Kidney (tissue), 13 donors: ENCODE measurements at regions not wholly inside any gene's neighbourhood (a gene's known extent, or its start where the extent isn't known, plus 50 kb on each side); places are given as distances from the start of the nearest gene placed in this dataset.

Experiments
- DNase-seq, 5 donors: peaks; one replicate each; pipeline ENCODE4 v3.0.0-alpha.2; 2013 to 2020
- FAIRE-seq: peaks from 2 replicates; lab custom pipeline; 2012; peaks lifted over from hg19 to GRCh38; lab: Jason Lieb, UNC
- H3K27ac ChIP-seq, 2 donors: one replicate each; pipeline ENCODE4 v1.7.0; 2013; ENCODE audit warnings: low read depth in 2 of 2, low read length in 2 of 2, inconsistent platforms in 1 of 2
- H3K27me3 ChIP-seq: one replicate; pipeline ENCODE4 v1.7.1; 2013; ENCODE audit warnings: low read length, inconsistent platforms; ENCODE audit not compliant: control insufficient read depth, insufficient read depth
- H3K36me3 ChIP-seq, 3 donors: one replicate each; pipeline versions ENCODE4 v1.7.0 to v1.7.1; 2013; ENCODE audit warnings: low read length in 3 of 3, control low read depth in 1 of 3, inconsistent platforms in 1 of 3; ENCODE audit not compliant: insufficient read depth in 3 of 3, control insufficient read depth in 2 of 3
- H3K4me1 ChIP-seq, 3 donors: one replicate each; pipeline versions ENCODE4 v1.7.0 to v1.7.1; 2013; ENCODE audit warnings: low read length in 3 of 3, inconsistent platforms in 1 of 3, low read depth in 1 of 3; ENCODE audit not compliant: control insufficient read depth in 2 of 3, insufficient read depth in 2 of 3
- H3K4me3 ChIP-seq, 3 donors: one replicate each; pipeline versions ENCODE4 v1.7.0 to v1.8.1; 2013; ENCODE audit warnings: low read length in 3 of 3, control low read depth in 1 of 3, inconsistent platforms in 1 of 3
- H3K9ac ChIP-seq, 3 donors: one replicate each; pipeline versions ENCODE4 v1.7.0 to v1.7.1; 2013; ENCODE audit warnings: low read length in 3 of 3, control low read depth in 1 of 3, inconsistent platforms in 1 of 3
- H3K9me3 ChIP-seq, 3 donors: one replicate each; pipeline versions ENCODE4 v1.7.0 to v1.7.1; 2013; ENCODE audit warnings: low read length in 3 of 3, control low read depth in 1 of 3, inconsistent platforms in 1 of 3; ENCODE audit not compliant: control insufficient read depth in 2 of 3, insufficient read depth in 1 of 3
- CTCF ChIP-seq: IDR thresholded peaks from 3 replicates; pipeline ENCODE4 v1.5.1; 2012; ENCODE audit warnings: mild to moderate bottlenecking, moderate library complexity, borderline replicate concordance; ENCODE audit not compliant: insufficient read depth; ENCODE audit errors: extremely low read depth
- intact Hi-C: fragments of 100-400 bp; cut with DNase I; formaldehyde crosslinking; loops from one replicate; pipeline ENCODE4 v1.11.1; 2022
- donor health status: control.
- donor health status: control.
- donor health status: control.
- donor health status: control.
- donor health status: control.
- donor health status: DM: yes; HTN: yes; CAD: no.
- donor health status: Normal renal cell carcinoma (clear cell type).

DNA sequence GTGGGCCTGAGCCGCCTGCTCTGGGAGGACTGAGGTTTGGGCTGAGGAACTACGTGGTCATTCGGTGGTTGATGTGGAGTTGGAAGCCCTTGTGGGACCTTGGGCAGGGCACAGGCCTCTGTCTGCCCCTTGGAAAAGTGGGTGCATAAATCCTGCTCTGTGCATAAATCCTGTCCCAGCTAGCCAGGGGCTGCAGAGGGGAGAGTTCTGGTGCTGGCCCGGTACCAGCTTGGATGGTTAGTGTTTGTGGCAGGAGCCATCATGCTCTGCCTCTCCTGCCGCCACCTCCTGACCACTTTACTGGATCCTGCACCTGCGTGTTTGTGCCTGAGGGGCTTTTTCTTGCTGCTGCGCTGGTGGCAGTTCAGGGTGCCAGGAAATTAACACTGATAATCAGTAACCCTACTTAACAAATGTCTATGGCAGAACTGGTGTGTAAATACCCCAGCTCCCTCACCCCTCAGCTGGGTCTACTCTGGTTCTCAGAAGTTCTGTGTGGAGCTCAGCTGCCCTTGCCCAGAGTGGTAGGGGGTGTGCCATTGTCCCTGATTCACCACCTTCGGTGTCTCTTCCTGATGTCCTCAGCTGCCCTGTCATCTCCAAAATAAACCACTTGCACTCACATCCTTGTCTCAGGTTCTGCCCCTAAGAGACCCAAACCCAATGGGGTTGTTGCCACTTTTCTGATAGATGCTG, 156.8 kb downstream of the GLI2 start:
- intact Hi-C loops = no loop called here
- H3K27ac ChIP-seq = no peak overlapping the region
- H3K36me3 ChIP-seq = no peaks in the 10 kb centered on the region
- DNase-seq (no peak), FAIRE-seq (no peak)
- H3K27me3 ChIP-seq = no peaks in the 10 kb centered on the region
- H3K4me1 ChIP-seq = peaks cover 0 to 3% (median 0%) of the 10 kb centered on the region in 3 donors
- no peak for TF ChIP-seq CTCF
- no peak overlapping the region for H3K4me3 ChIP-seq
- no peak overlapping the region for H3K9ac ChIP-seq
- no peaks in the 10 kb centered on the region for H3K9me3 ChIP-seq

- Histone ChIP-seq H3K9me3 (no peaks in the 10 kb centered on the region), H3K27me3 (no peaks in the 10 kb centered on the region), H3K9ac (no peak overlapping the region), H3K4me3 (no peak overlapping the region), H3K36me3 (no peaks in the 10 kb centered on the region), H3K4me1 (peaks cover 0 to 3% (median 0%) of the 10 kb centered on the region in 3 donors), H3K27ac (no peak overlapping the region)
- intact Hi-C loops = no loop called here
- TF ChIP-seq CTCF = no peak
- FAIRE-seq = no peak
- DNase-seq = peak in 1 of 5 donors; percentile 60
Observed at GRCh38 chr2:120892967-120893667, 157.4 kb downstream of the GLI2 start.

DNA sequence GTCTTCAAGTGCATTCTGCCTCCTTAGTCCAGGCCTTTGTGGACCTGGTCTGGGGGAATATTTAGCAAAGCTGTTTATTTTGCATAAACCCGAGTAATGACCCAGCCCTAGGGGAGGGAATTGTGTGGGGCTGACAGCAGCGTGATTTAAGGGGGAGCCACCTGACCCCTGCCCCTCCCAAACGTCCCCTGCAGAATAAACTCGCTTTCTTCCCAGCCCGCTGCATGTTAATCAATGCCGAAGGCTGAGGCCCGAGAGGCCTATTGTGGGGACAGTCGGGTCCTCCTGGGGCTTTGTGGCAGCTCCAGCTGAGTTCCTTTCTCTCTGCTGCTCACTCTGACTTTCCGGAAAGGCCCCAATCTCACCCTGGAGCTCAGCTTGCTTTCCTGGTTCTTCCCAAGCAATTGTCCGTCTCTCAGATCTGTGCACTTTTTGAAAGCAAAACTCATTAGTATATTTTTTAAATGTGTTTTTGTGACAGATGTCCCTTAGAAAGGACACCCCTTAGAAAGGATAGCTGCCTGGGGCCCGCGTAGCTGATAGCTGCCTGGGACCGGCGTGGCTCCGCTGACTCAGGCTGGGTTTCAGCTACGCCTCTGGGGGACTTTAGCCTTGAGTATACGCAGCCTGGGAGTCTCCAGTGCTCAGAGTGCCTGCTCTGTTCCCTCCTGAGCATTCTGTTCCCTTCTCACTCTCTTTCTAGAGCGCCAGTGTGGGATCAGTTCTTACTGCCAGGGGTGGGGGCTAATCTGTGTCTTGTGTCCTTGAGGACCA, 158.3 kb downstream of the GLI2 start:
- FAIRE-seq = no peak
- intact Hi-C loops = no loop called here
- H3K27ac ChIP-seq = peak overlapping the region in 1 of 2 donors; percentile 26
- TF ChIP-seq CTCF = no peak
- no peak overlapping the region for H3K4me3 ChIP-seq
- H3K27me3 ChIP-seq = no peaks in the 10 kb centered on the region
- H3K4me1 ChIP-seq = peaks cover 0 to 3% (median 0%) of the 10 kb centered on the region in 3 donors
- peak in 4 of 5 donors; percentile 73 to 90 (median 82) for DNase-seq
- H3K9me3 ChIP-seq = no peaks in the 10 kb centered on the region
- H3K9ac ChIP-seq = no peak overlapping the region
- no peaks in the 10 kb centered on the region for H3K36me3 ChIP-seq
